HT1080 (cell line): ENCODE measurements at regions not wholly inside any gene's neighbourhood (a gene's known extent, or its start where the extent isn't known, plus 50 kb on each side); places are given as distances from the start of the nearest gene placed in this dataset.
"Not testable (repeated sequence)": the region's sequence is repeated elsewhere in the genome, so short reads cannot be mapped to it uniquely, and the experiment has no call there.

Source experiments
- DNase-seq: peaks from one replicate; pipeline ENCODE4 v3.0.0-alpha.2; 2015; ENCODE audit warnings: low read depth

GRCh38 chr3:150303768-150304167 lies 104.3 kb upstream of the TSC22D2 start:
- peak; percentile 56 for DNase-seq

GRCh38 chr3:150302246-150302645 lies 105.9 kb upstream of the TSC22D2 start:
- DNase-seq: peak; percentile 49

GRCh38 chr3:150300852-150301517 lies 107.1 kb upstream of the TSC22D2 start:
- DNase-seq: peak; percentile 71

GRCh38 chr3:150300388-150300787 lies 107.7 kb upstream of the TSC22D2 start:
- peak; percentile 49 for DNase-seq

GRCh38 chr3:150299201-150299600 lies 108.9 kb upstream of the TSC22D2 start:
- peak; percentile 52 for DNase-seq

GRCh38 chr3:150296966-150297365 lies 111.1 kb upstream of the TSC22D2 start:
- DNase-seq: no peak

GRCh38 chr3:150296123-150296735 lies 111.9 kb upstream of the TSC22D2 start:
- no peak for DNase-seq

- DNase-seq: no peak
Measured at GRCh38 chr3:150293401-150294001, 114.6 kb upstream of the TSC22D2 start.

- no peak for DNase-seq
Measured at GRCh38 chr3:150292891-150293290, 115.2 kb upstream of the TSC22D2 start.

GRCh38 chr3:150291515-150291914 lies 116.6 kb upstream of the TSC22D2 start:
- DNase-seq: no peak

GRCh38 chr3:150286390-150287147 lies 121.5 kb upstream of the TSC22D2 start:
- peak; percentile 65 for DNase-seq

GRCh38 chr3:150285601-150286000 lies 122.5 kb upstream of the TSC22D2 start:
- no peak for DNase-seq

- no peak for DNase-seq
Measured at GRCh38 chr3:150278843-150279381, 129.2 kb upstream of the TSC22D2 start.

GRCh38 chr3:150278195-150278594 lies 129.9 kb upstream of the TSC22D2 start:
- DNase-seq: no peak

- DNase-seq: no peak
Measured at GRCh38 chr3:150277444-150277843, 130.7 kb upstream of the TSC22D2 start.

- DNase-seq: no peak
Measured at GRCh38 chr3:150275941-150276340, 132.2 kb upstream of the TSC22D2 start.

- DNase-seq: no peak
Measured at GRCh38 chr3:150274372-150274771, 133.7 kb upstream of the TSC22D2 start.

- no peak for DNase-seq
Measured at GRCh38 chr3:150273396-150273795, 134.7 kb upstream of the TSC22D2 start.

- DNase-seq: no peak
Measured at GRCh38 chr3:150271591-150271960, 136.5 kb upstream of the TSC22D2 start.

GRCh38 chr3:150270883-150271590 lies 137.1 kb upstream of the TSC22D2 start:
- no peak for DNase-seq

- DNase-seq: not testable (repeated sequence)
Measured at GRCh38 chr3:150270444-150270843, 137.7 kb upstream of the TSC22D2 start.
